Testis (tissue), 2 donors: ENCODE measurements at regions not wholly inside any gene's neighbourhood (a gene's known extent, or its start where the extent isn't known, plus 50 kb on each side); places are given as distances from the start of the nearest gene placed in this dataset.

Experiments
- DNase-seq: peaks from one replicate; pipeline ENCODE4 v3.0.0-alpha.2; 2019
- H3K27ac ChIP-seq, 2 donors: fragments of 200-600 bp; sonication (generic); one replicate each; pipeline ENCODE4 v1.5.1; 2019
- H3K27me3 ChIP-seq: fragments of 200-600 bp; sonication (generic); one replicate; pipeline ENCODE4 v1.5.1; 2019
- H3K36me3 ChIP-seq: fragments of 200-600 bp; sonication (generic); one replicate; pipeline ENCODE4 v1.5.1; 2017; ENCODE audit warnings: low read depth; ENCODE audit errors: missing control alignments
- H3K4me1 ChIP-seq: fragments of 200-600 bp; sonication (generic); one replicate; pipeline ENCODE4 v1.5.1; 2019
- H3K4me3 ChIP-seq, 2 donors: fragments of 200-600 bp; sonication (generic); one replicate each; pipeline ENCODE4 v1.5.1; 2017 to 2019
- H3K9me3 ChIP-seq: fragments of 200-600 bp; sonication (generic); one replicate; pipeline ENCODE4 v1.5.1; 2017
- POLR2A ChIP-seq: fragments of 450-650 bp; IDR thresholded peaks from one replicate; pipeline ENCODE4 v1.6.1; 2017; ENCODE audit warnings: antibody characterized with exemption, mild to moderate bottlenecking, moderate library complexity
- WGBS, 2 donors: methylation state at CpG; one replicate each; pipeline ENCODE4 v1.1.5; 2018; 5-methylcytosine and 5-hydroxymethylcytosine counted together
- intact Hi-C: fragments of 100-400 bp; cut with DNase I; formaldehyde crosslinking; loops from one replicate; pipeline ENCODE4 v1.15.1; 2023; ENCODE audit warnings: low total_unique reads
- TF ChIP-seq, protein P1 (sequence below), 3 experiments: fragments of 450-650 bp in 2 of 3; fragments of 200-600 bp in 1 of 3; sonication (generic) in 1 of 3; IDR thresholded peaks; one replicate each; pipeline ENCODE4 v1.5.1; 2016 to 2019; ENCODE audit warnings: antibody characterized with exemption in 3 of 3, mild to moderate bottlenecking in 2 of 3, moderate library complexity in 1 of 3

DNA sequence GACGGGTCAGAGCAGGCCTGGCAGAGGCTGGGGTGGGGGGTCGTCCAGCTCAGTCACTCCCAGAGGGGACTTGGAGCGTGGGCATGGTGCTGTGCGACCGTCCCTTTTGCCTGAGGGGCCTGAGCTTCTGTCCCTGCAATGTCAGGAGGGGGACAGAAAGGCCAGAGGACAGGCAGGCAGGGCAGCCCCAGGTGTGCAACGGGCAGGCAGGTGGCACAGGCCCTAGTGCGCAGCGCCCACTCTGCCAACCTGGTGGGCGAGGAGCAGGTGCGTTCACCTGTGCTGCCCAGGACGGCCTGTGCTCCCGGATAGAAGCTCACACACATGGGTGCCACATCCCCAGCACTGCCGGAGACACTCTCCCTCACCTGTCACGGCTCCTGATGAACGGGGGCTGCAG is 78.7 kb upstream of the SLCO4A1 start:
- 87 to 91% methylated on average over 5 to 14 of the region's 15 CpGs for WGBS, 2 donors
- H3K4me3 ChIP-seq = no peak overlapping the region
- no peaks in the 10 kb centered on the region for H3K27me3 ChIP-seq
- H3K36me3 ChIP-seq = no peaks in the 10 kb centered on the region
- H3K9me3 ChIP-seq = no peaks in the 10 kb centered on the region
- DNase-seq = no peak
- intact Hi-C loops = no loop called here
- H3K4me1 ChIP-seq = no peaks in the 10 kb centered on the region
- no peak for TF ChIP-seq POLR2A
- TF ChIP-seq, protein P1, sequence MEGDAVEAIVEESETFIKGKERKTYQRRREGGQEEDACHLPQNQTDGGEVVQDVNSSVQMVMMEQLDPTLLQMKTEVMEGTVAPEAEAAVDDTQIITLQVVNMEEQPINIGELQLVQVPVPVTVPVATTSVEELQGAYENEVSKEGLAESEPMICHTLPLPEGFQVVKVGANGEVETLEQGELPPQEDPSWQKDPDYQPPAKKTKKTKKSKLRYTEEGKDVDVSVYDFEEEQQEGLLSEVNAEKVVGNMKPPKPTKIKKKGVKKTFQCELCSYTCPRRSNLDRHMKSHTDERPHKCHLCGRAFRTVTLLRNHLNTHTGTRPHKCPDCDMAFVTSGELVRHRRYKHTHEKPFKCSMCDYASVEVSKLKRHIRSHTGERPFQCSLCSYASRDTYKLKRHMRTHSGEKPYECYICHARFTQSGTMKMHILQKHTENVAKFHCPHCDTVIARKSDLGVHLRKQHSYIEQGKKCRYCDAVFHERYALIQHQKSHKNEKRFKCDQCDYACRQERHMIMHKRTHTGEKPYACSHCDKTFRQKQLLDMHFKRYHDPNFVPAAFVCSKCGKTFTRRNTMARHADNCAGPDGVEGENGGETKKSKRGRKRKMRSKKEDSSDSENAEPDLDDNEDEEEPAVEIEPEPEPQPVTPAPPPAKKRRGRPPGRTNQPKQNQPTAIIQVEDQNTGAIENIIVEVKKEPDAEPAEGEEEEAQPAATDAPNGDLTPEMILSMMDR (IDR thresholded peaks at IDR 0.05) = no peak
- no peak overlapping the region for H3K27ac ChIP-seq

DNA sequence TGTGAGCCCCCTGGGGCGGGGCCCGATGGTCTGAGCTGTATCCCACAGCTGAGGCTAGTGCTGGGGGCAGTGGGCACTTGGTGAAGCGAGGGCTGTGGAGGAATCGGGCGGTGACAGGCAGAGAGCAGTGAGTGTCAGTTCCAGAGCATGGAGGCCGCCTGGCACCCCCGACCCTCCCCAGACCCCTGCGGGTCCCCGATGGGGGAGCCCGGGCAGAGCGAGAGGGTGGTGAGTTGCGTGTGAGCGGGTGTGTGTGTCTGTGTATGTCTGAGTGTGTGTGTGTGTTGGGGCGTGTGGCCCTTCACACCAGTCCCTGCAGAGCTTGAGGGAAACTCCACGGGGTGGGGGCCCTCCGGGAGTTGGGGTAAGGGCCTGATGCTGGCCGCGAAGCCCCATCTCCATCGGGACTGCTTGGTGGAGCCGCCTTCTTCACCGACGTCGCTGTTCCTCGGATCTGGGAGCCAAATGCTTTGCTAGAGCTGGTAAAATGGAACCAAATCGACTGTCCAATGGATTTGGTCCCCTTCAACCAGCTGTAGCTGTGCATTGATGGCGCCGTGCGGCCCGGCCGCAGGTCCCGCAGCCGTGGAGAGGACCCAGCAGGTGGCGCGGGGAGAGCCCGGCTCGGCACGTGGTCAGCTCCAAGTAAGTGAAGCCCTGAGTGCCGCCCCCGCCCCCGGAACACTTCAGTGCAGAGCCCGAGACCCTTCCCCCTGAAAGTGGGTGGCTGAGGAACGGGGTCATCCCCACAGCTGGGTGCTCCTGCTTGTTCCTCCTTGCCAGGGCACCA is 77.7 kb upstream of the SLCO4A1 start:
- no peaks in the 10 kb centered on the region for H3K36me3 ChIP-seq
- H3K4me1 ChIP-seq = no peaks in the 10 kb centered on the region
- TF ChIP-seq, protein P1 (IDR thresholded peaks at IDR 0.05) = no peak
- no peak for TF ChIP-seq POLR2A
- H3K27me3 ChIP-seq = no peaks in the 10 kb centered on the region
- 89 to 91% methylated on average over 16 to 38 of the region's 42 CpGs for WGBS, 2 donors
- H3K4me3 ChIP-seq = no peak overlapping the region
- no peaks in the 10 kb centered on the region for H3K9me3 ChIP-seq
- intact Hi-C loops = no loop called here
- DNase-seq = no peak
- H3K27ac ChIP-seq = no peak overlapping the region

DNA sequence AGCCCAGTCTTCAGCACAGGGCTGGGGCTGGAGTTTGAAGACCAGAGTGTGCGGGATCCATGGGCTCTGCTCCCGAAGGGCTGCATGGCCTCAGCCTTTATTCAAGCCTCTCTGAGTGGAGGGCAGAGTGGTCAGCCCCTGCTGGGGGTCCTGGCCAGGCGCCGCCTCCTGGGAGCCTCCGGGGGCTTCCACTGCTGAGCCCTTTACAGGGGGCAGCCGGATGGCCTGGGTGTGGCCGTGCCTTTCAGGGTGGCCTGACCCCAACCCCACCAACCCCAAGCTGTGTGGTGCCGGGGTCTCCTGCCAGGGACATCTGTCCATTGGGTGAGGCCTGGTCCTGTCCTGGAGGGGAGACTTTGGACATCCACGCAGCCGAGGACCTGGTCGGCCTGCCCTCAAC is 76.0 kb upstream of the SLCO4A1 start:
- DNase-seq = no peak
- Histone ChIP-seq H3K27me3 (no peaks in the 10 kb centered on the region), H3K27ac (no peak overlapping the region), H3K4me1 (no peaks in the 10 kb centered on the region), H3K9me3 (no peaks in the 10 kb centered on the region), H3K36me3 (no peaks in the 10 kb centered on the region), H3K4me3 (no peak overlapping the region)
- WGBS, 2 donors = 95% methylated on average over 11 of the region's 11 CpGs; no CpG with 5 or more reads in 1 of the 2 donors
- intact Hi-C loops = no loop called here
- no peak for TF ChIP-seq POLR2A
- TF ChIP-seq, protein P1 (IDR thresholded peaks at IDR 0.05) = no peak

DNA sequence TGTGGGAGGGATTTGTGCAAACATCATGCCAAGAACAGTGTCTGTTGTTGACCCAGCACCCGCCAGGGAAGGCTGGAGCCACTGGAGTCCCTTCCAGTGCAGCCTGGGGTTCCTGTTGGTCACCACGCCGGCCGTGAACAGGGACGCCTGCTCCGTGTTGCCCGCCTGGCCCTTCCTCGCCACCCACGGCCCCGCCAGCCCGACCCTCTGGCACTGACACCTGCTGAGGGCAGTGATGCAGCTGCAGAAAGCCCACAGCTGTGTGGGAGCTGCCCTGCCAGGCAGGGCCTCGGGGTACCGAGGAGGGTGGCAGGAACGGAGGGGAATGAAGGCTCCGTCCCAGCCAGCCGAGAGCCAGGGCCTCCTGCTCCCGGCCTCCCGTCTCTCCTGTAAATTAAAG is 75.5 kb upstream of the SLCO4A1 start:
- DNase-seq = no peak
- intact Hi-C loops = no loop called here
- H3K27ac ChIP-seq = no peak overlapping the region
- H3K9me3 ChIP-seq = no peaks in the 10 kb centered on the region
- no peaks in the 10 kb centered on the region for H3K36me3 ChIP-seq
- no peak overlapping the region for H3K4me3 ChIP-seq
- WGBS, 2 donors = 76 to 78% methylated on average over 11 to 18 of the region's 18 CpGs
- TF ChIP-seq POLR2A = no peak
- TF ChIP-seq, protein P1 (IDR thresholded peaks at IDR 0.05) = no peak
- no peaks in the 10 kb centered on the region for H3K27me3 ChIP-seq
- no peaks in the 10 kb centered on the region for H3K4me1 ChIP-seq
